ENCODE measurements at regions not wholly inside any gene's neighbourhood (a gene's known extent, or its start where the extent isn't known, plus 50 kb on each side); places are given as distances from the start of the nearest gene placed in this dataset.

DNA sequence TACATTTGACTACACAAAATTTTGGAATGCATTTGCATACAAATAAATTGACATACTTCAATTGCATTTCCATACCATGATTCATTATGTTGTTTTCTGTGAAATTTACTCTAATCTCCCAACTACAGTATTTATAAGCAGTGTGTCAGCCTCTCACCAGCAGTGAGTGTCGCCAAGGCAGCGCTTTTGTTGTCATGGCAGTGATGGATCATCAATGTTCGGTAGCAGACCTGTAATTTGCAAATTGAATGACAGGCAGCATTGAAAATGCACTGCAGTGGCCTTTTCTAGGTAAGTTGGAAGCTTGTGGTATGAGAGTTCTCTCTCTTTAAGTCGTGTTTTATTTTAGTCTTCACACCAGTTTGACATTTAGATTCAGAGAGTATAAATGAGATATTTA is 534.1 kb downstream of the PCDH17 start:
- TF ChIP-seq, protein P1, sequence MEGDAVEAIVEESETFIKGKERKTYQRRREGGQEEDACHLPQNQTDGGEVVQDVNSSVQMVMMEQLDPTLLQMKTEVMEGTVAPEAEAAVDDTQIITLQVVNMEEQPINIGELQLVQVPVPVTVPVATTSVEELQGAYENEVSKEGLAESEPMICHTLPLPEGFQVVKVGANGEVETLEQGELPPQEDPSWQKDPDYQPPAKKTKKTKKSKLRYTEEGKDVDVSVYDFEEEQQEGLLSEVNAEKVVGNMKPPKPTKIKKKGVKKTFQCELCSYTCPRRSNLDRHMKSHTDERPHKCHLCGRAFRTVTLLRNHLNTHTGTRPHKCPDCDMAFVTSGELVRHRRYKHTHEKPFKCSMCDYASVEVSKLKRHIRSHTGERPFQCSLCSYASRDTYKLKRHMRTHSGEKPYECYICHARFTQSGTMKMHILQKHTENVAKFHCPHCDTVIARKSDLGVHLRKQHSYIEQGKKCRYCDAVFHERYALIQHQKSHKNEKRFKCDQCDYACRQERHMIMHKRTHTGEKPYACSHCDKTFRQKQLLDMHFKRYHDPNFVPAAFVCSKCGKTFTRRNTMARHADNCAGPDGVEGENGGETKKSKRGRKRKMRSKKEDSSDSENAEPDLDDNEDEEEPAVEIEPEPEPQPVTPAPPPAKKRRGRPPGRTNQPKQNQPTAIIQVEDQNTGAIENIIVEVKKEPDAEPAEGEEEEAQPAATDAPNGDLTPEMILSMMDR (conservative IDR thresholded peaks at IDR 0.05; ENCODE audit: low read depth in 2 of 2): no peak
- TF ChIP-seq EZH2 (IDR thresholded peaks at IDR 0.05; ENCODE audit: low read depth, unreplicated experiment) (no peak), POLR2AphosphoS5 (IDR thresholded peaks at IDR 0.05; ENCODE audit: low read depth) (no peak), STAT1 (IDR thresholded peaks at IDR 0.05; ENCODE audit: unreplicated experiment) (no peak), ZNF331 (CRISPR knock-in tag; IDR thresholded peaks at IDR 0.05; ENCODE audit: low read depth) (no peak), EZH2phosphoT487 (IDR thresholded peaks at IDR 0.05; ENCODE audit: unreplicated experiment) (no peak), JUNB (IDR thresholded peaks at IDR 0.05; ENCODE audit: unreplicated experiment) (no peak), CREB1 (CRISPR knock-in tag; IDR thresholded peaks at IDR 0.05; ENCODE audit: low read depth) (no peak), ZNF114 (CRISPR knock-in tag; IDR thresholded peaks at IDR 0.05) (no peak)
- TF ChIP-seq, protein P2, sequence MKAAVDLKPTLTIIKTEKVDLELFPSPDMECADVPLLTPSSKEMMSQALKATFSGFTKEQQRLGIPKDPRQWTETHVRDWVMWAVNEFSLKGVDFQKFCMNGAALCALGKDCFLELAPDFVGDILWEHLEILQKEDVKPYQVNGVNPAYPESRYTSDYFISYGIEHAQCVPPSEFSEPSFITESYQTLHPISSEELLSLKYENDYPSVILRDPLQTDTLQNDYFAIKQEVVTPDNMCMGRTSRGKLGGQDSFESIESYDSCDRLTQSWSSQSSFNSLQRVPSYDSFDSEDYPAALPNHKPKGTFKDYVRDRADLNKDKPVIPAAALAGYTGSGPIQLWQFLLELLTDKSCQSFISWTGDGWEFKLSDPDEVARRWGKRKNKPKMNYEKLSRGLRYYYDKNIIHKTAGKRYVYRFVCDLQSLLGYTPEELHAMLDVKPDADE (IDR thresholded peaks at IDR 0.05): no peak
- TF ChIP-seq, protein P3, sequence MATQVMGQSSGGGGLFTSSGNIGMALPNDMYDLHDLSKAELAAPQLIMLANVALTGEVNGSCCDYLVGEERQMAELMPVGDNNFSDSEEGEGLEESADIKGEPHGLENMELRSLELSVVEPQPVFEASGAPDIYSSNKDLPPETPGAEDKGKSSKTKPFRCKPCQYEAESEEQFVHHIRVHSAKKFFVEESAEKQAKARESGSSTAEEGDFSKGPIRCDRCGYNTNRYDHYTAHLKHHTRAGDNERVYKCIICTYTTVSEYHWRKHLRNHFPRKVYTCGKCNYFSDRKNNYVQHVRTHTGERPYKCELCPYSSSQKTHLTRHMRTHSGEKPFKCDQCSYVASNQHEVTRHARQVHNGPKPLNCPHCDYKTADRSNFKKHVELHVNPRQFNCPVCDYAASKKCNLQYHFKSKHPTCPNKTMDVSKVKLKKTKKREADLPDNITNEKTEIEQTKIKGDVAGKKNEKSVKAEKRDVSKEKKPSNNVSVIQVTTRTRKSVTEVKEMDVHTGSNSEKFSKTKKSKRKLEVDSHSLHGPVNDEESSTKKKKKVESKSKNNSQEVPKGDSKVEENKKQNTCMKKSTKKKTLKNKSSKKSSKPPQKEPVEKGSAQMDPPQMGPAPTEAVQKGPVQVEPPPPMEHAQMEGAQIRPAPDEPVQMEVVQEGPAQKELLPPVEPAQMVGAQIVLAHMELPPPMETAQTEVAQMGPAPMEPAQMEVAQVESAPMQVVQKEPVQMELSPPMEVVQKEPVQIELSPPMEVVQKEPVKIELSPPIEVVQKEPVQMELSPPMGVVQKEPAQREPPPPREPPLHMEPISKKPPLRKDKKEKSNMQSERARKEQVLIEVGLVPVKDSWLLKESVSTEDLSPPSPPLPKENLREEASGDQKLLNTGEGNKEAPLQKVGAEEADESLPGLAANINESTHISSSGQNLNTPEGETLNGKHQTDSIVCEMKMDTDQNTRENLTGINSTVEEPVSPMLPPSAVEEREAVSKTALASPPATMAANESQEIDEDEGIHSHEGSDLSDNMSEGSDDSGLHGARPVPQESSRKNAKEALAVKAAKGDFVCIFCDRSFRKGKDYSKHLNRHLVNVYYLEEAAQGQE (IDR thresholded peaks at IDR 0.05; ENCODE audit: unreplicated experiment): no peak

Measured in GM23338 (cell line).